C4-2B (cell line): ENCODE measurements at regions not wholly inside any gene's neighbourhood (a gene's known extent, or its start where the extent isn't known, plus 50 kb on each side); places are given as distances from the start of the nearest gene placed in this dataset.

Experiments
- H3K27ac ChIP-seq: fragments of 450-650 bp; 2 replicates; pipeline ENCODE4 v1.5.1; 2017
- ZFX ChIP-seq: fragments of 450-650 bp; IDR thresholded peaks from 2 replicates; pipeline ENCODE4 v1.6.1; 2017
- TF ChIP-seq, protein P1 (sequence below): fragments of 450-650 bp; conservative IDR thresholded peaks from 2 replicates; pipeline ENCODE4 v1.5.1; 2017; ENCODE audit warnings: mild to moderate bottlenecking

DNA sequence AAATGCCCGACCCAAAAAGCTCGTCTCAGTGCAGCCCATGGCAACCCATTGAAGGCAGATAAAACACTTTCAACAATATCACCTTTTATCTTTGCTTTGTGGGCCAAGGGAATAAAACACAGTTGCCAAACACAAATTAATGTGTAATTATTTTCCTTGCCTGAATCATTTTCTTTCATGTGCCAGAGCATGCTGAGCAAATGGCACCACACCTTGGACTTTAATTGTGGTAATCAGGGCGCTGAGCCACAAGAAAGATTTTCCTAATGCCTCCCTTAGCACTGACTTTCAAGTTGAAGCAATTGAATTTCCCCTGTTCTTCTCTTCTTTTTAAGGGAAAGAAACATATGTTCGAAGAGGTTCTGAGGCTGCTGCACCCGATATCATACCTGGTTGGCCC lies 297.1 kb upstream of the MSX2 start:
- no peak overlapping the region for H3K27ac ChIP-seq
- no peak for TF ChIP-seq ZFX
- TF ChIP-seq, protein P1, sequence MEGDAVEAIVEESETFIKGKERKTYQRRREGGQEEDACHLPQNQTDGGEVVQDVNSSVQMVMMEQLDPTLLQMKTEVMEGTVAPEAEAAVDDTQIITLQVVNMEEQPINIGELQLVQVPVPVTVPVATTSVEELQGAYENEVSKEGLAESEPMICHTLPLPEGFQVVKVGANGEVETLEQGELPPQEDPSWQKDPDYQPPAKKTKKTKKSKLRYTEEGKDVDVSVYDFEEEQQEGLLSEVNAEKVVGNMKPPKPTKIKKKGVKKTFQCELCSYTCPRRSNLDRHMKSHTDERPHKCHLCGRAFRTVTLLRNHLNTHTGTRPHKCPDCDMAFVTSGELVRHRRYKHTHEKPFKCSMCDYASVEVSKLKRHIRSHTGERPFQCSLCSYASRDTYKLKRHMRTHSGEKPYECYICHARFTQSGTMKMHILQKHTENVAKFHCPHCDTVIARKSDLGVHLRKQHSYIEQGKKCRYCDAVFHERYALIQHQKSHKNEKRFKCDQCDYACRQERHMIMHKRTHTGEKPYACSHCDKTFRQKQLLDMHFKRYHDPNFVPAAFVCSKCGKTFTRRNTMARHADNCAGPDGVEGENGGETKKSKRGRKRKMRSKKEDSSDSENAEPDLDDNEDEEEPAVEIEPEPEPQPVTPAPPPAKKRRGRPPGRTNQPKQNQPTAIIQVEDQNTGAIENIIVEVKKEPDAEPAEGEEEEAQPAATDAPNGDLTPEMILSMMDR, result no peak

DNA sequence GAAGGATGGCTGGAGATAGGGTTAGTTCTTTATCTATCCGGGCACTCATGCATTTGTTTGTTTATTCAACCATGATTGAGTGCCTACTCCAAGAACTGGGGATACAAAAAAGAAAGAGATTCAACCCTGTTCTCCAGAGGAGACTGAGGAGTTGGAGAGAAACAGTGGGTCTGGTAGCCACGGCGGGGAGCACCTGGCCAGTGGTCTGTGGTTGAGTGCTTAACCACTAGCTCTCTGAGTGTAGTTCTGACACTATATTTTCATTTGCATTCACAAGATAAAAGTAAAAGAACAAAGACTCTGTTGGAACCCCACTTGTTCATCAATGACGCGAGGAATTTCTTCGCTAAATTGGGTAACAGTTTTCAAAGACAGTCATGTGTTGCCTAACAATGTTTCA lies 295.5 kb upstream of the MSX2 start:
- TF ChIP-seq, protein P1, result no peak
- TF ChIP-seq ZFX, result no peak

GRCh38 chr5:174430940-174431339 lies 293.4 kb upstream of the MSX2 start:
- no peak overlapping the region for H3K27ac ChIP-seq
- TF ChIP-seq, protein P1, result no peak
- no peak for TF ChIP-seq ZFX

More for the DNA sequence above, 295.5 kb upstream of the MSX2 start:
- no peak overlapping the region for H3K27ac ChIP-seq

DNA sequence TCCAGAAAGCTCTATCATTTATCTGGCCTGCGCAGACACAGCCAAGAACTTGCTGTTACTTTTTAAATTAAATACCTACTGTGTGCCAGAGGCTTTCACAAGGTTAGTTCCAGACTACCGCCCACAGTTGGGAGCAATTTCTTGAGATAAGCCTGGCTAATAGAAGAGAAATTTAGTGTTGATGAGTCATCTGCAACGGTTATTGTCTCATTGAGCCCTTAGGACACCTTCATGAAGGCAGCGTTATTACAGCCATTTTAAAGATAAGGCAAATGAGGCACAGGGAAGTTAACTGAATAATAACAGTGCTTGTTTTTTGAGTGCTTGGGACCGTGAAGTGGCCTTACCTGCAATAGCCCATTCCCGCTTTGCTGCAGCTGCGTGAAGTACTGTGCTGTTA lies 292.9 kb upstream of the MSX2 start:
- TF ChIP-seq ZFX, result no peak
- TF ChIP-seq, protein P1, result no peak

DNA sequence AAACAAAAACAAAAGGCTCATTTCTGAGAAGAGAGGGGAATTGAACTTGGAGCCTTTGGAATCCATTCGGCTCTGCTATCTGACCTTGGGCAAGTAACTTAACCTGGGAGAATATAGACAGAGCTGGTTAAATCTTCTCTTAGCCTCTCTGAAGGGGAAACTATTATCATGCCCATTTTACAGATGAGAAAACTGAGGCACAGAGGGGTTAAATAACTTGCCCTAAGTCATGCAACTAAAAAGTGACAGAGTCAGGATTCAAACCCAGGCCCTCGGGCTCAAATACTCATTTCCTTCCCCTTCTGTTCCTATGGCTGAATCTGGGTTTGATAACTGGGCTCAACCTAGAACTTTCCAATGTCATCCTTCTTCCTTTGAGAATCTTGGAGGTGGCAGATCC lies 291.3 kb upstream of the MSX2 start:
- TF ChIP-seq, protein P1, result no peak
- TF ChIP-seq ZFX, result no peak

More for the DNA sequence above, 292.9 kb upstream of the MSX2 start:
- no peak overlapping the region for H3K27ac ChIP-seq

DNA sequence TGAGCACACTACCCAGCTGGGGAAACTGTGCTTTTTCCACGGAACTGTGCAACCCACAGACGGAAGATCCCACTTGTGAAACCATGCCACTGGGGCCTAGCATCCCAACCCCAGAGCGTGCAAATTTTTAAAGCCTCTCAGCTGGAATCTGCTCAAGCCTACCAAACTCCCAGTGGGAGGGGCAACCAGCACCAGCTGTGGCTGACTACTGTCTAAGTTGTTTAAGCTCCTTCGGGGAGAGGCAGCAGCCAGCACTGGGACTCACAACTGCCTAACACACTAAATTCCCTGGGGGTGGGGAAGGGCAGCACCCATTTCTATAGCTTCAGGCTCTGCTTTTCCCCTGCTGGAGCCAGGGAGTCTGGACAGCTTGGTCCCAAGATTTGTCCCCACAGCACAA lies 287.6 kb upstream of the MSX2 start:
- H3K27ac ChIP-seq, result no peak overlapping the region
- no peak for TF ChIP-seq ZFX
- TF ChIP-seq, protein P1, result no peak

More for the DNA sequence above, 291.3 kb upstream of the MSX2 start:
- H3K27ac ChIP-seq, result no peak overlapping the region

GRCh38 chr5:174444479-174445188 lies 279.7 kb upstream of the MSX2 start:
- no peak overlapping the region for H3K27ac ChIP-seq
- TF ChIP-seq, protein P1, result no peak
- no peak for TF ChIP-seq ZFX
